OCI-LY3 (cell line): ENCODE measurements at regions not wholly inside any gene's neighbourhood (a gene's known extent, or its start where the extent isn't known, plus 50 kb on each side); places are given as distances from the start of the nearest gene placed in this dataset.

Experiments used
- H2AFZ ChIP-seq: fragments of 200-600, 300-600 bp; shearing (Covaris generic); 2 replicates; pipeline ENCODE4 v1.6.0; 2014; ENCODE audit warnings: antibody characterized with exemption, low read depth, low read length
- H3K27ac ChIP-seq: fragments of 200-600, 300-600 bp; sonication (generic); 2 replicates; pipeline ENCODE4 v1.5.1; 2014; ENCODE audit warnings: mild to moderate bottlenecking, low read length, moderate library complexity, mixed read lengths
- H3K27me3 ChIP-seq: fragments of 200-600, 300-600 bp; sonication (generic); 2 replicates; pipeline ENCODE4 v1.6.1; 2014; ENCODE audit warnings: low read depth, low read length, mixed read lengths
- H3K36me3 ChIP-seq: fragments of 200-600, 300-600 bp; sonication (generic); replicated peaks from 2 replicates; pipeline ENCODE3; 2014; ENCODE audit warnings: low read depth, low read length, mixed read lengths
- H3K4me1 ChIP-seq: fragments of 300-600, 200-600 bp; sonication (generic); 2 replicates; pipeline ENCODE4 v1.6.1; 2014; ENCODE audit warnings: low read length, mixed read lengths
- H3K4me2 ChIP-seq: fragments of 200-600, 300-600 bp; sonication (generic); 2 replicates; pipeline ENCODE4 v1.6.1; 2014; ENCODE audit warnings: low read length, mixed read lengths
- H3K4me3 ChIP-seq: fragments of 300-600, 200-600 bp; sonication (generic); 2 replicates; pipeline ENCODE4 v1.5.1; 2014; ENCODE audit warnings: antibody characterized with exemption, mild to moderate bottlenecking, low read length, moderate library complexity
- H3K79me2 ChIP-seq: fragments of 300-600, 200-600 bp; shearing (Covaris generic); 2 replicates; pipeline ENCODE4 v1.6.1; 2014; ENCODE audit warnings: mild to moderate bottlenecking, low read length, mixed read lengths
- H3K9ac ChIP-seq: fragments of 300-600, 200-600 bp; shearing (Covaris generic); 2 replicates; pipeline ENCODE4 v1.6.0; 2014; ENCODE audit warnings: mild to moderate bottlenecking, low read length, moderate library complexity
- H3K9me3 ChIP-seq: fragments of 200-600, 300-600 bp; shearing (Covaris generic); 2 replicates; pipeline ENCODE4 v1.6.1; 2014; ENCODE audit warnings: low read length, mixed read lengths; ENCODE audit not compliant: insufficient read depth
- H4K20me1 ChIP-seq: fragments of 200-600, 300-600 bp; sonication (generic); 2 replicates; pipeline ENCODE4 v1.6.1; 2016; ENCODE audit warnings: low read length, mixed read lengths; ENCODE audit not compliant: insufficient read depth
- CTCF ChIP-seq: fragments of 200-600, 300-600 bp; sonication (generic); IDR thresholded peaks from 2 replicates; pipeline ENCODE4 v1.5.1; 2014; ENCODE audit warnings: antibody characterized with exemption, low read length, low read depth
- EZH2phosphoT487 ChIP-seq: fragments of 200-600 bp; shearing (Covaris generic); IDR thresholded peaks from 2 replicates; pipeline ENCODE4 v1.6.1; 2018; ENCODE audit warnings: antibody characterized with exemption, mixed run types, low read depth

GRCh38 chr12:16984484-16984883, 378.5 kb upstream of the LMO3 start:
- H3K9ac ChIP-seq, result no peak overlapping the region
- no peaks in the 10 kb centered on the region for H3K27me3 ChIP-seq
- no peak for TF ChIP-seq EZH2phosphoT487
- no peak for TF ChIP-seq CTCF
- 0 out of 2 replicates have a peak, but pooled peaks cover 3% of the 10 kb centered on the region for H3K9me3 ChIP-seq
- H3K27ac ChIP-seq, result no peak overlapping the region
- H4K20me1 ChIP-seq, result no peaks in the 10 kb centered on the region
- H3K79me2 ChIP-seq, result no peaks in the 10 kb centered on the region
- no peak overlapping the region for H3K4me2 ChIP-seq
- no peak overlapping the region for H3K4me3 ChIP-seq
- H3K4me1 ChIP-seq, result no peaks in the 10 kb centered on the region
- H2AFZ ChIP-seq, result no peak overlapping the region
- no peaks in the 10 kb centered on the region for H3K36me3 ChIP-seq

GRCh38 chr12:16972923-16973770, 367.2 kb upstream of the LMO3 start:
- no peak for TF ChIP-seq CTCF
- no peak for TF ChIP-seq EZH2phosphoT487
- Histone ChIP-seq H3K79me2 (no peaks in the 10 kb centered on the region), H3K36me3 (no peaks in the 10 kb centered on the region), H3K4me2 (no peak overlapping the region), H3K4me3 (no peak overlapping the region), H4K20me1 (no peaks in the 10 kb centered on the region), H3K4me1 (no peaks in the 10 kb centered on the region), H3K9ac (no peak overlapping the region), H3K27me3 (no peaks in the 10 kb centered on the region), H3K9me3 (no peaks in the 10 kb centered on the region), H3K27ac (no peak overlapping the region), H2AFZ (no peak overlapping the region)

- no peaks in the 10 kb centered on the region for H3K79me2 ChIP-seq
- peak; percentile 6; the same call in 1 of the 2 replicates for TF ChIP-seq CTCF
- no peak for TF ChIP-seq EZH2phosphoT487
- H3K4me1 ChIP-seq, result no peaks in the 10 kb centered on the region
- no peak overlapping the region for H3K9ac ChIP-seq
- no peak overlapping the region for H2AFZ ChIP-seq
- no peak overlapping the region for H3K4me2 ChIP-seq
- H3K27ac ChIP-seq, result no peak overlapping the region
- no peaks in the 10 kb centered on the region for H3K36me3 ChIP-seq
- H3K4me3 ChIP-seq, result no peak overlapping the region
- H3K9me3 ChIP-seq, result no peaks in the 10 kb centered on the region
- no peaks in the 10 kb centered on the region for H3K27me3 ChIP-seq
- no peaks in the 10 kb centered on the region for H4K20me1 ChIP-seq
Observed at GRCh38 chr12:16962889-16963288, 356.9 kb upstream of the LMO3 start.

GRCh38 chr12:16955083-16955657, 349.2 kb upstream of the LMO3 start:
- Histone ChIP-seq H3K79me2 (no peaks in the 10 kb centered on the region), H3K27ac (no peak overlapping the region), H2AFZ (no peak overlapping the region), H3K4me1 (peaks cover 7% of the 10 kb centered on the region), H3K4me2 (no peak overlapping the region), H4K20me1 (no peaks in the 10 kb centered on the region), H3K36me3 (no peaks in the 10 kb centered on the region), H3K9ac (no peak overlapping the region), H3K27me3 (no peaks in the 10 kb centered on the region), H3K4me3 (no peak overlapping the region), H3K9me3 (no peaks in the 10 kb centered on the region)
- no peak for TF ChIP-seq CTCF
- TF ChIP-seq EZH2phosphoT487, result no peak
